ENCODE measurements at regions not wholly inside any gene's neighbourhood (a gene's known extent, or its start where the extent isn't known, plus 50 kb on each side); places are given as distances from the start of the nearest gene placed in this dataset.

DNA sequence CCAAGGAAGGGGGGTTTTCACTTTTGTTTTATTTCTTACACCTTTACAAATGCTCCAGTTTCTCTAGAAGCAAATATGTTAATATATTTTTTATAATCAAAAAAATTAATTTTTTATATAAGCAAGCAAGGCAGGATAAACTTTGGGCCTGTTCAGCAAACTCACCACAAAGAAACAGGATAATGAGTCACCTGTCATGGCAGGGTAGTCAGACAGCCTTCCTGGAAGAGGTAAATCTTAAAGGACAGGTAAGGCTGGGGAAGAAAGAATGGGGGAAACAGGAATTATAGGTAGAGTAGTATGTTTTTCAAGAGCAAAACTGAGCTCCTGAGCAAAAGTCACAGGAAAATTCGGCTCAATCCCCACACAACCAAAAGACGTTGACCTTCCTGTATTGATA lies 186.3 kb upstream of the SOX9 start:
- TF ChIP-seq TAF1 (IDR thresholded peaks at IDR 0.05; ENCODE audit: borderline replicate concordance, low read depth, low read length) (no peak), POLR2AphosphoS5 (IDR thresholded peaks at IDR 0.05; ENCODE audit: low read depth, low read length) (no peak)
